Activated naive CD4-positive, alpha-beta T cell treated with Interleukin-2 at 50 U/mL for 16 hours (primary cell): ENCODE measurements at regions not wholly inside any gene's neighbourhood (a gene's known extent, or its start where the extent isn't known, plus 50 kb on each side); places are given as distances from the start of the nearest gene placed in this dataset.
"Not testable (repeated sequence)": the region's sequence is repeated elsewhere in the genome, so short reads cannot be mapped to it uniquely, and the experiment has no call there.

ENCODE experiments used
- DNase-seq: peaks from one replicate; pipeline ENCODE4 v3.0.0-alpha.2; 2020

- DNase-seq: not testable (repeated sequence)
These were observed 258.7 kb upstream of the NOTCH2NLA start for GRCh38 chr1:146487555-146487954.

- DNase-seq: not testable (repeated sequence)
These were observed 258.3 kb upstream of the NOTCH2NLA start for GRCh38 chr1:146487155-146487554.

GRCh38 chr1:146486300-146487014, 257.6 kb upstream of the NOTCH2NLA start:
- DNase-seq: not testable (repeated sequence)

- DNase-seq: not testable (repeated sequence)
These were observed 255.4 kb upstream of the NOTCH2NLA start for GRCh38 chr1:146484195-146484594.

- not testable (repeated sequence) for DNase-seq
These were observed 250.4 kb upstream of the NOTCH2NLA start for GRCh38 chr1:146479188-146479587.

- peak; percentile 21 for DNase-seq
These were observed 249.4 kb upstream of the NOTCH2NLA start for GRCh38 chr1:146478125-146478720.

- DNase-seq: not testable (repeated sequence)
These were observed 246.3 kb upstream of the NOTCH2NLA start for GRCh38 chr1:146475086-146475485.

- DNase-seq: not testable (repeated sequence)
These were observed 245.4 kb upstream of the NOTCH2NLA start for GRCh38 chr1:146474216-146474615.

GRCh38 chr1:146472192-146472861, 243.5 kb upstream of the NOTCH2NLA start:
- DNase-seq: peak; percentile 76

GRCh38 chr1:146459939-146460338, 231.1 kb upstream of the NOTCH2NLA start:
- DNase-seq: not testable (repeated sequence)

GRCh38 chr1:146459308-146459707, 230.5 kb upstream of the NOTCH2NLA start:
- not testable (repeated sequence) for DNase-seq

- DNase-seq: not testable (repeated sequence)
These were observed 220.0 kb upstream of the NOTCH2NLA start for GRCh38 chr1:146448877-146449246.

- DNase-seq: peak; percentile 60
These were observed 219.5 kb upstream of the NOTCH2NLA start for GRCh38 chr1:146448212-146448876.

- peak; percentile 34 for DNase-seq
These were observed 215.0 kb upstream of the NOTCH2NLA start for GRCh38 chr1:146443871-146444222.

- not testable (repeated sequence) for DNase-seq
These were observed 214.5 kb upstream of the NOTCH2NLA start for GRCh38 chr1:146443088-146443870.

GRCh38 chr1:146438543-146438942, 209.7 kb upstream of the NOTCH2NLA start:
- DNase-seq: not testable (repeated sequence)

- DNase-seq: not testable (repeated sequence)
These were observed 187.8 kb upstream of the NOTCH2NLA start for GRCh38 chr1:146416642-146417041.

- DNase-seq: not testable (repeated sequence)
These were observed 186.2 kb upstream of the NOTCH2NLA start for GRCh38 chr1:146415017-146415416.

GRCh38 chr1:146413911-146414310, 185.1 kb upstream of the NOTCH2NLA start:
- not testable (repeated sequence) for DNase-seq

- peak; percentile 39 for DNase-seq
These were observed 183.1 kb upstream of the NOTCH2NLA start for GRCh38 chr1:146411923-146412322.

GRCh38 chr1:146409817-146410441, 181.1 kb upstream of the NOTCH2NLA start:
- DNase-seq: not testable (repeated sequence)
